MM.1S (cell line): ENCODE measurements at regions not wholly inside any gene's neighbourhood (a gene's known extent, or its start where the extent isn't known, plus 50 kb on each side); places are given as distances from the start of the nearest gene placed in this dataset.

Experiments
- CTCF ChIP-seq: fragments of 300-600 bp; sonication (generic); IDR thresholded peaks from 2 replicates; pipeline ENCODE4 v1.5.1; 2016; ENCODE audit warnings: antibody characterized with exemption, low read length, mixed read lengths
- EZH2 ChIP-seq: fragments of 300-600 bp; sonication (generic); optimal IDR thresholded peaks from 2 replicates; pipeline ENCODE3; 2017; ENCODE audit warnings: low read depth, mild to moderate bottlenecking, antibody characterized with exemption, low read length, mixed read lengths
- EZH2phosphoT487 ChIP-seq: fragments of 300-600 bp; sonication (generic); IDR thresholded peaks from 2 replicates; pipeline ENCODE4 v1.6.1; 2018; ENCODE audit warnings: antibody characterized with exemption, low read length

- no peak for TF ChIP-seq CTCF
- TF ChIP-seq EZH2, result no peak
- TF ChIP-seq EZH2phosphoT487, result no peak
These were observed 626.4 kb downstream of the TNS3 start for GRCh38 chr7:46955531-46955930.
